ENCODE measurements at regions not wholly inside any gene's neighbourhood (a gene's known extent, or its start where the extent isn't known, plus 50 kb on each side); places are given as distances from the start of the nearest gene placed in this dataset.

- Histone ChIP-seq H3K4me2 (replicated peaks; ENCODE audit: low read depth, low read length, poor library complexity, severe bottlenecking) (no peak overlapping the region), H3K9ac (ENCODE audit: low read length) (no peak overlapping the region), H3K4me1 (ENCODE audit: control insufficient read depth in 2 of 2, insufficient read depth in 2 of 2, low read length in 2 of 2) (no peaks in the 10 kb centered on the region), H3K4me3 (ENCODE audit: control extremely low read depth in 1 of 5, extremely low read depth in 1 of 5, insufficient read depth in 1 of 5, low read depth in 2 of 5, low read length in 4 of 5) (no peak overlapping the region), H3K9me3 (ENCODE audit: control extremely low read depth in 1 of 3, control insufficient read depth in 2 of 3, insufficient read depth in 1 of 3, low read length in 2 of 3) (no peaks in the 10 kb centered on the region), H3K27ac (ENCODE audit: low read length in 2 of 2) (no peak overlapping the region), H2AFZ (ENCODE audit: insufficient read depth, low read depth, low read length, poor library complexity, severe bottlenecking) (no peak overlapping the region), H4K20me1 (ENCODE audit: control insufficient read depth, insufficient read depth, low read length, poor library complexity, severe bottlenecking) (no peaks in the 10 kb centered on the region), H3K27me3 (replicated peaks in 1 of 4; ENCODE audit: control extremely low read depth in 1 of 4, control insufficient read depth in 3 of 4, insufficient read depth in 4 of 4, low read length in 3 of 4) (no peaks in the 10 kb centered on the region), H3K36me3 (replicated peaks in 1 of 2; ENCODE audit: control extremely low read depth in 1 of 2, control insufficient read depth in 1 of 2, extremely low read depth in 1 of 2, insufficient read depth in 2 of 2, low read length in 1 of 2) (no peaks in the 10 kb centered on the region), H3K79me2 (ENCODE audit: control insufficient read depth, insufficient read depth, low read length) (no peaks in the 10 kb centered on the region)
- no peak overlapping the region for H3K4me3 Mint-ChIP-seq
- no CpG with 5 or more reads among the region's 4 CpGs for WGBS (ENCODE audit: insufficient coverage)
- ChIA-PET CTCF (no interaction called here), POLR2A (no interaction called here)
- H3K27ac Mint-ChIP-seq: no peak overlapping the region
- TF ChIP-seq EZH2 (IDR thresholded peaks at IDR 0.05; ENCODE audit: borderline replicate concordance, insufficient read depth, low read depth, low read length, poor library complexity, severe bottlenecking) (no peak), CTCF (IDR thresholded peaks at IDR 0.05) (no peak)
- H3K4me1 Mint-ChIP-seq: no peaks in the 10 kb centered on the region
- ATAC-seq (ENCODE audit: low read depth): no peak
- intact Hi-C loops (cut with micrococcal nuclease): no loop called here
- H3K9me3 Mint-ChIP-seq (ENCODE audit: insufficient read depth): no peaks in the 10 kb centered on the region
- no peak for DNase-seq
- peaks cover 13% of the 10 kb centered on the region for H3K27me3 Mint-ChIP-seq
Measured at GRCh38 chr6:21752054-21752811, 158.7 kb downstream of the SOX4 start.

- POLR2A ChIA-PET: no interaction called here
- Mint-ChIP-seq H3K27ac (no peak overlapping the region), H3K4me1 (no peaks in the 10 kb centered on the region), H3K9me3 (ENCODE audit: insufficient read depth) (no peaks in the 10 kb centered on the region), H3K4me3 (no peak overlapping the region), H3K27me3 (peaks cover 13% of the 10 kb centered on the region)
- Histone ChIP-seq H3K9me3 (ENCODE audit: control extremely low read depth in 1 of 3, control insufficient read depth in 2 of 3, insufficient read depth in 1 of 3, low read length in 2 of 3) (no peaks in the 10 kb centered on the region), H3K4me1 (ENCODE audit: control insufficient read depth in 2 of 2, insufficient read depth in 2 of 2, low read length in 2 of 2) (no peaks in the 10 kb centered on the region), H3K27ac (ENCODE audit: low read length in 2 of 2) (no peak overlapping the region), H3K79me2 (ENCODE audit: control insufficient read depth, insufficient read depth, low read length) (no peaks in the 10 kb centered on the region), H3K4me3 (ENCODE audit: control extremely low read depth in 1 of 5, extremely low read depth in 1 of 5, insufficient read depth in 1 of 5, low read depth in 2 of 5, low read length in 4 of 5) (no peak overlapping the region), H4K20me1 (ENCODE audit: control insufficient read depth, insufficient read depth, low read length, poor library complexity, severe bottlenecking) (no peaks in the 10 kb centered on the region), H3K9ac (ENCODE audit: low read length) (no peak overlapping the region), H3K27me3 (replicated peaks in 1 of 4; ENCODE audit: control extremely low read depth in 1 of 4, control insufficient read depth in 3 of 4, insufficient read depth in 4 of 4, low read length in 3 of 4) (no peaks in the 10 kb centered on the region), H2AFZ (ENCODE audit: insufficient read depth, low read depth, low read length, poor library complexity, severe bottlenecking) (no peak overlapping the region), H3K36me3 (replicated peaks in 1 of 2; ENCODE audit: control extremely low read depth in 1 of 2, control insufficient read depth in 1 of 2, extremely low read depth in 1 of 2, insufficient read depth in 2 of 2, low read length in 1 of 2) (no peaks in the 10 kb centered on the region), H3K4me2 (replicated peaks; ENCODE audit: low read depth, low read length, poor library complexity, severe bottlenecking) (no peak overlapping the region)
- TF ChIP-seq EZH2 (IDR thresholded peaks at IDR 0.05; ENCODE audit: borderline replicate concordance, insufficient read depth, low read depth, low read length, poor library complexity, severe bottlenecking): no peak
- intact Hi-C loops (cut with micrococcal nuclease): no loop called here
- ATAC-seq (ENCODE audit: low read depth): no peak
- 83% methylated on average over 9 of the region's 11 CpGs for WGBS (ENCODE audit: insufficient coverage)
- no peak for DNase-seq
- CTCF ChIA-PET: no interaction called here
Measured at GRCh38 chr6:21753241-21754108, 159.9 kb downstream of the SOX4 start.

Data from B cell (primary cell).